ENCODE measurements at regions not wholly inside any gene's neighbourhood (a gene's known extent, or its start where the extent isn't known, plus 50 kb on each side); places are given as distances from the start of the nearest gene placed in this dataset.

GRCh38 chr1:56382929-56383328, 196.4 kb downstream of the PLPP3 start:
- no peak for TF ChIP-seq POLR2A (IDR thresholded peaks at IDR 0.05)
- 95 to 96% (median 95%) methylated on average over 5 of the region's 5 CpGs for WGBS, 3 donors
- Histone ChIP-seq H3K4me1 (ENCODE audit: insufficient read depth) (no peaks in the 10 kb centered on the region), H3K9me3 (no peaks in the 10 kb centered on the region), H3K27ac (no peak overlapping the region), H3K36me3 (no peaks in the 10 kb centered on the region), H3K27me3 (no peaks in the 10 kb centered on the region), H3K4me3 (no peak overlapping the region)
- intact Hi-C loops (cut with DNase I): no loop called here
- no peak for DNase-seq

GRCh38 chr1:56380531-56380930, 198.8 kb downstream of the PLPP3 start:
- no peak for DNase-seq
- TF ChIP-seq CTCF (IDR thresholded peaks at IDR 0.05): no peak
- no peak for TF ChIP-seq POLR2A (IDR thresholded peaks at IDR 0.05)
- TF ChIP-seq EP300 (IDR thresholded peaks at IDR 0.05): no peak
- WGBS, 3 donors: 32 to 53% (median 53%) methylated on average over 4 of the region's 4 CpGs
- no peaks in the 10 kb centered on the region for H3K36me3 ChIP-seq
- H3K27ac ChIP-seq: no peak overlapping the region
- H3K4me1 ChIP-seq (ENCODE audit: insufficient read depth): no peaks in the 10 kb centered on the region
- H3K4me3 ChIP-seq: no peak overlapping the region
- intact Hi-C loops (cut with DNase I): no loop called here
- H3K9me3 ChIP-seq: no peaks in the 10 kb centered on the region
- no peaks in the 10 kb centered on the region for H3K27me3 ChIP-seq

- H3K9me3 ChIP-seq: no peaks in the 10 kb centered on the region
- DNase-seq: no peak
- no peak overlapping the region for H3K27ac ChIP-seq
- intact Hi-C loops (cut with DNase I): no loop called here
- H3K4me3 ChIP-seq: no peak overlapping the region
- no peaks in the 10 kb centered on the region for H3K27me3 ChIP-seq
- no peaks in the 10 kb centered on the region for H3K36me3 ChIP-seq
- no peak for TF ChIP-seq EP300 (IDR thresholded peaks at IDR 0.05)
- no peak for TF ChIP-seq POLR2A (IDR thresholded peaks at IDR 0.05)
- no peak for TF ChIP-seq CTCF (IDR thresholded peaks at IDR 0.05)
- H3K4me1 ChIP-seq (ENCODE audit: insufficient read depth): peaks cover 7% of the 10 kb centered on the region
- 71 to 80% (median 77%) methylated on average over 6 of the region's 6 CpGs for WGBS, 3 donors
These were observed 200.9 kb downstream of the PLPP3 start for GRCh38 chr1:56378341-56379070.

GRCh38 chr1:56377431-56377830, 201.9 kb downstream of the PLPP3 start:
- 35 to 61% (median 53%) methylated on average over 2 of the region's 2 CpGs for WGBS, 3 donors
- H3K27ac ChIP-seq: no peak overlapping the region

More at GRCh38 chr1:56377431-56377830, 201.9 kb downstream of the PLPP3 start:
- TF ChIP-seq CTCF (IDR thresholded peaks at IDR 0.05) (no peak), POLR2A (IDR thresholded peaks at IDR 0.05) (no peak), EP300 (IDR thresholded peaks at IDR 0.05) (no peak)
- H3K27me3 ChIP-seq: no peaks in the 10 kb centered on the region
- H3K4me3 ChIP-seq: no peak overlapping the region
- DNase-seq: no peak
- H3K36me3 ChIP-seq: no peaks in the 10 kb centered on the region
- no peaks in the 10 kb centered on the region for H3K9me3 ChIP-seq
- peaks cover 7% of the 10 kb centered on the region for H3K4me1 ChIP-seq (ENCODE audit: insufficient read depth)
- intact Hi-C loops (cut with DNase I): no loop called here

Data from ovary (tissue), 7 donors.